ENCODE measurements at regions not wholly inside any gene's neighbourhood (a gene's known extent, or its start where the extent isn't known, plus 50 kb on each side); places are given as distances from the start of the nearest gene placed in this dataset.
"Not testable (repeated sequence)": the region's sequence is repeated elsewhere in the genome, so short reads cannot be mapped to it uniquely, and the experiment has no call there.

DNA sequence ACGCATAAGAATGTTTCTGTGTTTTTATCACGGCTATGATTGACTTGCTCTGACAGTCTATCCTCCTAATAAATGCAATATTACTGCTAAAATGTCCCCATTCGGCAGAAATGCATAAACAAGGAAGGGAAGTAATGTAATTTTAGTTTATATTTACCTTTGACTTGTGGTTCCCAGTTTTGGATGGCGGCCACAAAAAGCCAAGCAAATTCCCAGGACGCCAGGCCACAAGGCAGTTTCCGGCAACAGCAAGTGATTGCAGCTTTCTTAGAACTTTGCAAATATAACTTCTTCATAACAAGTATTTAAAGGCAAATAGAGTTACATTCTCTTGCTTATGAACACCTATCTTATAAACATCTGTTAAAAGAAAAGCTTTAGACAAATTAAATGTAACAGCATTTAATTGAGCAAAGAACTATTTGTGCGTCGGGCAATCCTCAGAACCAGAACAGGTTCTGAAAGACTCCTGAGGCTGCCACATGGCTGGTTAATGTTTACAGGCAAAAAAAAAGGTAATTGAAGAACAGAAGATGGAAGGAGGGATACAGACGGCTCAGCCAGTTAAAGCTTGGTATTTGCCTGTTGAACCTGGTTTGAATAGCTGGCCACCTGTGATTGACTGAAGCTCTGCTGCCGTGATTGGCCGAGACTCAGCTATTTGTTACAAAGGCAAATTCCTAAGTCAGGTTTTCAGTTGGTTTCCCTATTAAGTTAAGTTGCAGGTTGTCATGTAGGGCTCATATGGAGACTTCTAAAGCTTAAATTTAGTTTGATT lies 80.8 kb downstream of the C21orf91 start:
- no peak for DNase-seq (ENCODE audit: low spot score)

GRCh38 chr21:17736072-17736471 lies 83.1 kb downstream of the C21orf91 start:
- no peak for DNase-seq (ENCODE audit: low spot score)

GRCh38 chr21:17733209-17733608 lies 85.9 kb downstream of the C21orf91 start:
- no peak for DNase-seq (ENCODE audit: low spot score)

DNA sequence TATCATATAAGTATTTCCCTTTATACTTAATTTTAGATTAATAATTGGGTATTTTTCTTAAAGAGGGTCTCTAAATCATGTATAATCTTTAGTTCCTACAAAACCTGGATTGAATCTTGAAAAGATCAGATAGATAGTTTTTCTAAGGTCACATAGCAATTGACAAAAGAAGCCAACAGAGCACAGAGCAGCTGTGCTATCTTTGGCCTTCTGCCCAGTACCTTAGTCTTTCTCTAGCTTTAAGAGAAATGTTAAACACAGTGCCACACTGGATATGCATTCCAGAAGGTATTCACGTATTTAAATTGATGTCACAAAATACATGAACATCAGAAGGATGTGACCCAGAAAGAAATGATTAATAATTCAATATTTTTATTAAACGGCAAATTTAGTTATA lies 86.8 kb downstream of the C21orf91 start:
- no peak for DNase-seq (ENCODE audit: low spot score)

- no peak for DNase-seq (ENCODE audit: low spot score)
These were observed 87.6 kb downstream of the C21orf91 start for GRCh38 chr21:17731554-17731953.

- DNase-seq (ENCODE audit: low spot score): peak; percentile 17
These were observed 88.4 kb downstream of the C21orf91 start for GRCh38 chr21:17730782-17731181.

DNA sequence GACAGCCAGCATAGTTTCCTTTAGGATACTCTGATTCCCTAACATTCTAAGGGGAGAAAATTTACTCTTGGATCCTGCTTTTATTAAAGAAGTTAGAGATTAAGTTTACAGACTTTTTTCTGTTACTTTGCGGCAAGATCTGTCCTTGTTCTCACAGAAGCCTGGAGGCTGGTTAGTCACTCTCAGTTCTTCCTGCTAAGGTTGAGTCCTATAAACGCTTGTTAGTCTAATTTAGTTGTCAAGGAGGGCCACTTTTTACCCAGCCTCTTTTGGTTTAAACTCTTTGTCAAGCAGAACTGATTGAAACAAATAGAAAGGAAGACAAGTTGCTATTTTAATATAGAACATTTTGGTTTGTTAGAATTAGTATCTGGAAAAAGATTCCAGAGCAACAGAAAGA lies 89.7 kb downstream of the C21orf91 start:
- no peak for DNase-seq (ENCODE audit: low spot score)

DNA sequence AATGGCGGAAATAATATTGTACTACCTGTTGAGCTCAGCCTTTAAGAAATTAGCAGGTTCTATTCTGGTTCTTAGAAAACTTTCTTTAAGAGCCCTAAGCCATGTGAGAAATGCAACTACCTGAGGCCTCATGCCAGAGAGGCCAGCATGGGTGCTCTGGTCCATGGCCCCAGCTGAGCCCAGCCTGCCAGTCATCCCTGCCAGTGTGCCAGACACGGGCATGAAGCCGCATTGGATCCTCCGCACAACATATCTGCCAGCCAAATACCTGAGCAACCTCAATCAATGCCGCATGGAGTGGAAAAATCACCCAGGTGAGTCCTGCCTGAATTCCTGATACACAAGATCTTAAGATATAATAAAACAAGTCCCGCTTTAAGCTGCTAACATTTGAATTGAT lies 91.8 kb downstream of the C21orf91 start:
- no peak for DNase-seq (ENCODE audit: low spot score)

GRCh38 chr21:17726047-17726829 lies 92.9 kb downstream of the C21orf91 start:
- DNase-seq (ENCODE audit: low spot score): peak; percentile 39

- no peak for DNase-seq (ENCODE audit: low spot score)
These were observed 93.8 kb downstream of the C21orf91 start for GRCh38 chr21:17725339-17725738.

GRCh38 chr21:17712887-17713286 lies 100.2 kb upstream of the BTG3 start:
- no peak for DNase-seq (ENCODE audit: low spot score)

- no peak for DNase-seq (ENCODE audit: low spot score)
These were observed 99.2 kb upstream of the BTG3 start for GRCh38 chr21:17711896-17712295.

DNA sequence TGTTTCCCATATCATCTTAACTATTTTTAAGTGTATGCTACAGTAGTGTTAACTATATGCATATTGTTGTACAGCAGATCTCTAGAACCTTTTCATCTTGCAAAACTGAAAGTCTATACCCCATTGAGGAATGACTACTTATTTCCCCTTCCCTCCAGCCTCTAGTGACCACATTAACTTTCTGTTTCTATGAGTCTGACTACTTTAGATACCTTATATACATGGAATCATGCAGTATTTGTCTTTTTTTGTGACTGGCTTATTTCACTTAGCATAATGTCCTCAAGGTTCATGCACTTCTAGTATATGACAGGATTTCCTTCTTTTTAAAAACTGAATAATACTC lies 96.5 kb upstream of the BTG3 start:
- DNase-seq (ENCODE audit: low spot score): no peak

GRCh38 chr21:17708522-17709265 lies 96.0 kb upstream of the BTG3 start:
- no peak for DNase-seq (ENCODE audit: low spot score)

DNA sequence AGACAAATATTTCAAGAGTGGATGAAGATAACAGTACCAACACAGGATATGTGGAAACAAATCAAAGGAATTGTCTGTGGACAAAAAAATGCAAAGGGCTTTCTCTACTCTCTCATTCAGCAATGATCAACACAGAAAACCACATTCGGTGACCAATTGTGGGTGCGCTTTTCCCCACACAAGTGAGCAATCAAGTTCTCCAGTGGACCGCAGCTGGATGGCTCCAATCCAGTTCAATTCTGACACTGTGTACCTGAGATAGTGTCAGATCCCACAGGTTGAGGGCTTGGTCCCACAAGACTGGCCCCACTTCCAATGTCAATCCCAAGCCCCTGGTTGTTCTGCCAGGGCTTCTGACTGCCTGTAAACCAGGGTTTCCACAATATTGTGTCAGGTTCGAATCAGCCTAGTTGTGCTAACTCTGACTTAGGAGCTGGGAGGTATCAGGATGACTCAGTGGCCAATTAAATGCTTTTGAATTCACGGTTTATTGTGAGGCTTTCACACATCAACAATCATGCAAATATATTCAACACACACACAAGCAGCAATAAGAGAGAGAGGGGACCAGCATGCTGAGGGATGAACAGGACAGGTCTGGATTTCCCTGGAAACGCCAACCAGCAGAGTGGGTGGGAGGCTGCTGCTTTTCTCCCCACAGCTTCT lies 87.0 kb upstream of the BTG3 start:
- no peak for DNase-seq (ENCODE audit: low spot score)

- DNase-seq (ENCODE audit: low spot score): no peak
These were observed 84.8 kb upstream of the BTG3 start for GRCh38 chr21:17697473-17697872.

DNA sequence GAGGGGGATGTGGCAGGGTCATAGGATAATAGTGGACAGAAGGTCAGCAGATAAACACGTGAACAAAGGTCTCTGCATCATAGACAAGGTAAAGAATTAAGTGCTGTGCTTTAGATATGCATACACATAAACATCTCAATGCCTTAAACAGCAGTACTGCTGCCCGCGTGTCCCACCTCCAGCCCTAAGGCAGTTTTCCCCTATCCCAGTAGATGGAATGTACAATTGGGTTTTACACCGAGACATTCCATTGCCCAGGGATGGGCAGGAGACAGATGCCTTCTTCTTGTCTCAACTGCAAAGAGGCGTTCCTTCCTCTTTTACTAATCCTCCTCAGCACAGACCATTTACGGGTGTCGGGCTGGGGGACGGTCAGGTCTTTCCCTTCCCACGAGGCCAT lies 81.7 kb upstream of the BTG3 start:
- not testable (repeated sequence) for DNase-seq (ENCODE audit: low spot score)

DNA sequence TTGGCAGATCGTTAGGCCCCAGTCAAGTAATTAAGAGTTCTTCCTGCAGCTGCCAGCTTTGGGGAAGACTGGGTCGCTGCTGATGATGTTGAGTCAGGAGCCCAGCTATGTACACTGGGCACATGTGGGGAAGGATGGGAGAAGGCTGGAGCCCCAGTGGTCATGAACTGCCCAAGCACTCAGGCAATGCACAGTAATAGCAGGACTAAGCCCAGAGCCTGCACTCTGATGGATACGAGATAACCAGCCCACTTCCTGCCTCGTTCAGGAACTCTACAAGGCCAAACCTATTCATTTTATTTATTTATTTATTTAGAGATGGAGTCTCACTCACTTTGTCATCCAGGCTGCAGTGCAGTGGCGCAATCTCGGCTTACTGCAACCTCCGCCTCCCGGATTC lies 81.1 kb upstream of the BTG3 start:
- no peak for DNase-seq (ENCODE audit: low spot score)

DNA sequence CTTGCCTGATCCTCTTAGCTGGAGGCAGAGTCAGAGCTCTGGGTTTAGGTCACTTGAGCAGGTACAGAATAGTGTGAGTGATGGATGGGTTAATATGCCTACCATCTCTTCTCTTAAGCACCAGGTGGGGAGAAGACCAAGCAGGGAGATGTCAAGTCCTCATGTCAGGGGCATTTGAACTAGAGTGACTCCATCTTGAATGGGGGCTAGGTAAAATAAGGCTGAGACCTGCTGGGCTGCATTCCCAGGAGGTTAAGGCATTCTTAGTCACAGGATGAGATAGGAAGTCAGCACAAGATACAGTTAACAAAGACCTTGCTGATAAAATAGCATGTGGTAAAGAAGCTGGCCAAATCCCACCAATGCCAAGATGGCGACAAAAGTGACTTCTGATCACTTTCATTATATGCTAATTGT lies 77.4 kb upstream of the BTG3 start:
- DNase-seq (ENCODE audit: low spot score): no peak

DNA sequence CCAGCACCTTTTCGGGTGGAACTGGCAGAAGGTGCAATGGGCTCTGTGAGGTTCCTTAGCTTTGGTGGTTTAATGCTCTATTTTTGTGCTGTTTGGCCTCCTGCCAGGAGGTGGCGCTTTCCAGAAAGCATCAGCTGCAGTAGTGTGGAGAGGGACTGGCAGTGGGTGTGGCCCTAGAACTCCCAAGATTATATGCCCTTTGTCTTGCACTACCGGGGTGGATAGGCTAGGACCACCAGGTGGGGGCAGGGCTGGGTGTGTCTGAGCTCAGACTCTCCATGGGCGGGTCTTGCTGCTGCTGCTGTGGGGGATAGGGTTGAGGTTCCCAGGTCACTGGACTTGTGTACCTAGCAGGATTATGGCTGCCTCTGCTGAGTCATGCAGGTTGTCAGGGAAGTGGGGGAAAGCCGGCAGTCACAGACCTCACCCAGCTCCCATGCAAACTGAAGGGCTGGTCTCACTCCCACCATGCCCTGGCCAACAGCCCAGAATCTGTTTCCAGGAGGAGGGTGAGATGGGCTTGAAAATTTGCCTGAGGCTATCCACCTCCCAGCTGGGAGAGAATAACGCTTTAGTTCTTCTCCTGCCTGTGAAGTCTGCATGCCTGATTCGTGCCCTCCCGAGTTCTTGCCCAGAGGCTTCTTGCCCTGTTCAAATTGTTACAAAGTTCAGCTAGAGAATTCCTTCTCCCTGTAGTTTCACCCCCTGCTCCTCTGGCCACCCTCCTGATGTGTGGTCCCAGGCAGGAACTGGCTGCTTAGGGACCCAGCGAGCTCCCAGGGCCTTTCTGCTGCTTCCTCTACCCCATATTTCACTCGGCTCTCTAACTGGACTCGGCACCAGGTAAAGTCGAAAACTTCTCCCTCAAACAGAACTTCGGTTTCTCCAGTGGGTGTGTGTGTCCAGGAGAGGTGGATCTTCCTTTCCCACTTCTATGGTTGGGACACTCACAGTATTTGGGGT lies 76.5 kb upstream of the BTG3 start:
- no peak for DNase-seq (ENCODE audit: low spot score)

DNA sequence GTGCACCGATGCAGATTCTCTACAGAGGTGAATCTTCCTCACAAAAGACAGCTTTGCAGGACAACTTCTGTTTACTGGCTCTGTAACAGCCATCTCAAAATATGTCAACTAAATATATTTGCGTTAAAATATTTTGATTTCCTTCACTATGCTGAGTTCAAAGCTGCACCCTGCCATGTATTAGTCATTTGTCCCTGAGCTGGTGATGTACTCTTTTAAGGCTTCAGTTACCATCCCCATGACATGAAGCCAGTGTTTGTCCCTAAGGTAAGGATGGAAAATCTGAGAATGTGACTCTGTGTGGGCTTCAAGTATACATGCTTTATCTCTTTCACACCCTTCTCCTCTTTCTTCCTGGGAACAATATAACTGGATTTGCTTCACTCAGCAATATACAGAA lies 70.2 kb upstream of the BTG3 start:
- no peak for DNase-seq (ENCODE audit: low spot score)

Data from AG08396 (cell line).